ENCODE measurements at regions not wholly inside any gene's neighbourhood (a gene's known extent, or its start where the extent isn't known, plus 50 kb on each side); places are given as distances from the start of the nearest gene placed in this dataset.
A peak's percentile ranks its signal among the peaks of the same experiment; 100 is the strongest.
"Not testable (repeated sequence)": the region's sequence is repeated elsewhere in the genome, so short reads cannot be mapped to it uniquely, and the experiment has no call there.

- no peak for DNase-seq
- in situ Hi-C loops (cut with HindIII; ENCODE audit: low pct_ligation_motif_present, low pct_unique_long_range_greater_than_20kb, low sequenced_read_pairs): no loop called here
Measured at GRCh38 chr2:221750316-221750715, 178.2 kb upstream of the EPHA4 start.

GRCh38 chr2:221747289-221747972, 175.3 kb upstream of the EPHA4 start:
- no peak for DNase-seq
- in situ Hi-C loops (cut with HindIII; ENCODE audit: low pct_ligation_motif_present, low pct_unique_long_range_greater_than_20kb, low sequenced_read_pairs): no loop called here

GRCh38 chr2:221741496-221742211, 169.6 kb upstream of the EPHA4 start:
- in situ Hi-C loops (cut with HindIII; ENCODE audit: low pct_ligation_motif_present, low pct_unique_long_range_greater_than_20kb, low sequenced_read_pairs): no loop called here
- no peak for DNase-seq

GRCh38 chr2:221731432-221732145, 159.5 kb upstream of the EPHA4 start:
- no peak for DNase-seq
- in situ Hi-C loops (cut with HindIII; ENCODE audit: low pct_ligation_motif_present, low pct_unique_long_range_greater_than_20kb, low sequenced_read_pairs): no loop called here

- in situ Hi-C loops (cut with HindIII; ENCODE audit: low pct_ligation_motif_present, low pct_unique_long_range_greater_than_20kb, low sequenced_read_pairs): no loop called here
- DNase-seq: no peak
Measured at GRCh38 chr2:221726894-221727513, 154.9 kb upstream of the EPHA4 start.

GRCh38 chr2:221724631-221725203, 152.6 kb upstream of the EPHA4 start:
- no peak for DNase-seq
- in situ Hi-C loops (cut with HindIII; ENCODE audit: low pct_ligation_motif_present, low pct_unique_long_range_greater_than_20kb, low sequenced_read_pairs): no loop called here

GRCh38 chr2:221724117-221724516, 152.0 kb upstream of the EPHA4 start:
- in situ Hi-C loops (cut with HindIII; ENCODE audit: low pct_ligation_motif_present, low pct_unique_long_range_greater_than_20kb, low sequenced_read_pairs); DNase-seq: not testable (repeated sequence)

- in situ Hi-C loops (cut with HindIII; ENCODE audit: low pct_ligation_motif_present, low pct_unique_long_range_greater_than_20kb, low sequenced_read_pairs): no loop called here
- peak; percentile 23 for DNase-seq
Measured at GRCh38 chr2:221716426-221717303, 144.6 kb upstream of the EPHA4 start.

- in situ Hi-C loops (cut with HindIII; ENCODE audit: low pct_ligation_motif_present, low pct_unique_long_range_greater_than_20kb, low sequenced_read_pairs): no loop called here
- DNase-seq: no peak
Measured at GRCh38 chr2:221715523-221716247, 143.6 kb upstream of the EPHA4 start.

- in situ Hi-C loops (cut with HindIII; ENCODE audit: low pct_ligation_motif_present, low pct_unique_long_range_greater_than_20kb, low sequenced_read_pairs): no loop called here
- DNase-seq: no peak
Measured at GRCh38 chr2:221710744-221711143, 138.6 kb upstream of the EPHA4 start.

GRCh38 chr2:221708902-221709301, 136.8 kb upstream of the EPHA4 start:
- DNase-seq: no peak
- in situ Hi-C loops (cut with HindIII; ENCODE audit: low pct_ligation_motif_present, low pct_unique_long_range_greater_than_20kb, low sequenced_read_pairs): no loop called here

GRCh38 chr2:221705185-221705877, 133.2 kb upstream of the EPHA4 start:
- in situ Hi-C loops (cut with HindIII; ENCODE audit: low pct_ligation_motif_present, low pct_unique_long_range_greater_than_20kb, low sequenced_read_pairs): no loop called here
- no peak for DNase-seq

GRCh38 chr2:221704442-221704841, 132.3 kb upstream of the EPHA4 start:
- DNase-seq: no peak
- in situ Hi-C loops (cut with HindIII; ENCODE audit: low pct_ligation_motif_present, low pct_unique_long_range_greater_than_20kb, low sequenced_read_pairs): no loop called here

GRCh38 chr2:221693365-221693764, 121.3 kb upstream of the EPHA4 start:
- in situ Hi-C loops (cut with HindIII; ENCODE audit: low pct_ligation_motif_present, low pct_unique_long_range_greater_than_20kb, low sequenced_read_pairs): no loop called here
- DNase-seq: no peak

- in situ Hi-C loops (cut with HindIII; ENCODE audit: low pct_ligation_motif_present, low pct_unique_long_range_greater_than_20kb, low sequenced_read_pairs): no loop called here
- no peak for DNase-seq
Measured at GRCh38 chr2:221691571-221691970, 119.5 kb upstream of the EPHA4 start.

GRCh38 chr2:221689140-221689539, 117.0 kb upstream of the EPHA4 start:
- no peak for DNase-seq
- in situ Hi-C loops (cut with HindIII; ENCODE audit: low pct_ligation_motif_present, low pct_unique_long_range_greater_than_20kb, low sequenced_read_pairs): no loop called here

GRCh38 chr2:221680548-221680947, 108.4 kb upstream of the EPHA4 start:
- in situ Hi-C loops (cut with HindIII; ENCODE audit: low pct_ligation_motif_present, low pct_unique_long_range_greater_than_20kb, low sequenced_read_pairs): no loop called here

More at GRCh38 chr2:221680548-221680947, 108.4 kb upstream of the EPHA4 start:
- no peak for DNase-seq

Data from ACHN (cell line).